Spleen (tissue), 11 donors: ENCODE measurements at regions not wholly inside any gene's neighbourhood (a gene's known extent, or its start where the extent isn't known, plus 50 kb on each side); places are given as distances from the start of the nearest gene placed in this dataset.

Experiments
- DNase-seq: peaks from one replicate; pipeline ENCODE4 v3.0.0-alpha.2; 2020
- H3K27ac ChIP-seq, 8 donors: fragments of 200-600 bp; sonication (generic) in 7 of 8; 1 replicate in 4 of 8; 2 replicates in 4 of 8; pipeline versions ENCODE4 v1.5.0 to v1.8.0; 2016 to 2021; ENCODE audit warnings: inconsistent platforms in 4 of 8, mild to moderate bottlenecking in 4 of 8, moderate library complexity in 1 of 8
- H3K27me3 ChIP-seq, 7 donors: fragments of 200-600 bp; sonication (generic) in 6 of 7; replicated peaks in 1 of 7; 1 replicate in 4 of 7; 2 replicates in 3 of 7; pipeline versions ENCODE4 v1.5.0 to v1.8.0; 2016 to 2021; ENCODE audit warnings: inconsistent platforms in 3 of 7, mild to moderate bottlenecking in 1 of 7
- H3K36me3 ChIP-seq, 6 donors: fragments of 200-600 bp; sonication (generic) in 5 of 6; 1 replicate in 4 of 6; 2 replicates in 2 of 6; pipeline versions ENCODE4 v1.5.0 to v1.8.0; 2016 to 2021; ENCODE audit warnings: inconsistent platforms in 2 of 6
- H3K4me1 ChIP-seq, 6 donors: fragments of 200-600 bp; sonication (generic) in 5 of 6; 1 replicate in 3 of 6; 2 replicates in 3 of 6; pipeline versions ENCODE4 v1.5.0 to v1.8.0; 2016 to 2021; ENCODE audit warnings: inconsistent platforms in 3 of 6
- H3K4me3 ChIP-seq, 8 donors: fragments of 200-600 bp; sonication (generic) in 7 of 8; 1 replicate in 4 of 8; 2 replicates in 4 of 8; pipeline versions ENCODE4 v1.5.0 to v1.8.0; 2016 to 2021; ENCODE audit warnings: inconsistent platforms in 4 of 8, mild to moderate bottlenecking in 4 of 8, moderate library complexity in 2 of 8
- H3K9me3 ChIP-seq, 8 donors: fragments of 200-600 bp; sonication (generic) in 7 of 8; 1 replicate in 4 of 8; 2 replicates in 4 of 8; pipeline versions ENCODE4 v1.5.0 to v1.8.0; 2016 to 2021; ENCODE audit warnings: inconsistent platforms in 4 of 8
- CTCF ChIP-seq, 11 experiments: fragments of 200-600 bp in 7 of 11; fragments of 450-650 bp in 4 of 11; sonication (generic) in 4 of 11; IDR thresholded peaks in 8 of 11; conservative IDR thresholded peaks in 3 of 11; 1 replicate in 7 of 11; 2 replicates in 4 of 11; pipeline versions ENCODE4 v1.4.0 to v1.8.0; 2016 to 2021; ENCODE audit warnings: antibody characterized with exemption in 11 of 11, inconsistent platforms in 4 of 11, mild to moderate bottlenecking in 1 of 11
- POLR2A ChIP-seq, 3 donors: fragments of 450-650 bp; IDR thresholded peaks; one replicate each; pipeline ENCODE4 v1.5.1; 2017; ENCODE audit warnings: antibody characterized with exemption in 3 of 3, mild to moderate bottlenecking in 1 of 3
- POLR2AphosphoS5 ChIP-seq, 3 donors: sonication (generic); formaldehyde crosslinking; IDR thresholded peaks; one replicate each; pipeline ENCODE4 v1.5.1; 2017; ENCODE audit warnings: antibody characterized with exemption in 3 of 3
- WGBS, 5 donors: extraction: QIAGEN DNeasy Blood & Tissue Kit in 3 of 5; methylation state at CpG; one replicate each; pipeline versions ENCODE4 v1.1.5 to v1.1.7; 2013 to 2018; 5-methylcytosine and 5-hydroxymethylcytosine counted together
- intact Hi-C: fragments of 100-400 bp; cut with DNase I; formaldehyde crosslinking; loops from one replicate; pipeline ENCODE4 v1.15.0; 2023; ENCODE audit warnings: low total_unique reads
- donor health status: healthy with polysubstance abuse.
- donor health status: DM: no; HTN: no; CAD: no; lungs with moderate emphysema.
- donor health status: DM: no; HTN: no; CAD: no.
- donor health status: Bipolar disorder and iron deficiency.
- donor health status: healthy.
- donor health status: DM: no; HTN: no; CAD: no.
- donor health status: DM: yes; HTN: yes; CAD: no.

- intact Hi-C loops: no loop called here
- no peak for DNase-seq
- TF ChIP-seq POLR2A (IDR thresholded peaks at IDR 0.05): no peak
- no peak for TF ChIP-seq POLR2AphosphoS5 (IDR thresholded peaks at IDR 0.05)
- no peak for TF ChIP-seq CTCF (IDR thresholded peaks at IDR 0.05 in 8 of 11, conservative IDR thresholded peaks at IDR 0.05 in 3 of 11)
- no peak overlapping the region for H3K27ac ChIP-seq
- no peak overlapping the region for H3K4me3 ChIP-seq
- H3K36me3 ChIP-seq: no peaks in the 10 kb centered on the region
- no peaks in the 10 kb centered on the region for H3K9me3 ChIP-seq
- WGBS, 5 donors: 67 to 94% (median 83%) methylated on average over 2 to 3 of the region's 3 CpGs
- peaks cover 0 to 14% (median 0%) of the 10 kb centered on the region in 6 donors for H3K4me1 ChIP-seq
- no peaks in the 10 kb centered on the region for H3K27me3 ChIP-seq
These were observed 138.6 kb downstream of the C5orf15 start for GRCh38 chr5:133829786-133830185.

- TF ChIP-seq POLR2AphosphoS5 (IDR thresholded peaks at IDR 0.05) (no peak), CTCF (IDR thresholded peaks at IDR 0.05 in 8 of 11, conservative IDR thresholded peaks at IDR 0.05 in 3 of 11) (no peak), POLR2A (IDR thresholded peaks at IDR 0.05) (no peak)
- WGBS, 5 donors: 82 to 89% (median 88%) methylated on average over 7 of the region's 7 CpGs
- Histone ChIP-seq H3K36me3 (no peaks in the 10 kb centered on the region), H3K4me3 (no peak overlapping the region), H3K27ac (no peak overlapping the region), H3K27me3 (no peaks in the 10 kb centered on the region), H3K9me3 (no peaks in the 10 kb centered on the region), H3K4me1 (peaks cover 0 to 15% (median 0%) of the 10 kb centered on the region in 6 donors)
- DNase-seq: no peak
- intact Hi-C loops: no loop called here
These were observed 139.7 kb downstream of the C5orf15 start for GRCh38 chr5:133828722-133829121.

- H3K9me3 ChIP-seq: no peaks in the 10 kb centered on the region
- no peak overlapping the region for H3K27ac ChIP-seq
- peaks cover 0 to 15% (median 0%) of the 10 kb centered on the region in 6 donors for H3K4me1 ChIP-seq
- DNase-seq: no peak
- intact Hi-C loops: no loop called here
- H3K36me3 ChIP-seq: no peaks in the 10 kb centered on the region
- H3K27me3 ChIP-seq: no peaks in the 10 kb centered on the region
- WGBS, 5 donors: 74 to 90% (median 80%) methylated on average over 4 to 5 of the region's 5 CpGs
- H3K4me3 ChIP-seq: no peak overlapping the region
- TF ChIP-seq POLR2AphosphoS5 (IDR thresholded peaks at IDR 0.05) (no peak), POLR2A (IDR thresholded peaks at IDR 0.05) (no peak), CTCF (IDR thresholded peaks at IDR 0.05 in 8 of 11, conservative IDR thresholded peaks at IDR 0.05 in 3 of 11) (no peak)
These were observed 140.6 kb downstream of the C5orf15 start for GRCh38 chr5:133827830-133828229.

GRCh38 chr5:133827011-133827410, 141.4 kb downstream of the C5orf15 start:
- Histone ChIP-seq H3K4me3 (no peak overlapping the region), H3K36me3 (no peaks in the 10 kb centered on the region), H3K9me3 (no peaks in the 10 kb centered on the region), H3K27me3 (no peaks in the 10 kb centered on the region), H3K27ac (no peak overlapping the region), H3K4me1 (peaks cover 0 to 15% (median 0%) of the 10 kb centered on the region in 6 donors)
- TF ChIP-seq CTCF (IDR thresholded peaks at IDR 0.05 in 8 of 11, conservative IDR thresholded peaks at IDR 0.05 in 3 of 11) (no peak), POLR2A (IDR thresholded peaks at IDR 0.05) (no peak), POLR2AphosphoS5 (IDR thresholded peaks at IDR 0.05) (no peak)
- DNase-seq: peak; percentile 58
- intact Hi-C loops: no loop called here
- WGBS, 5 donors: 74 to 90% (median 79%) methylated on average over 11 of the region's 11 CpGs
